ENCODE measurements at regions not wholly inside any gene's neighbourhood (a gene's known extent, or its start where the extent isn't known, plus 50 kb on each side); places are given as distances from the start of the nearest gene placed in this dataset.
"Not testable (repeated sequence)": the region's sequence is repeated elsewhere in the genome, so short reads cannot be mapped to it uniquely, and the experiment has no call there.

- no peak for DNase-seq
Measured at GRCh38 chr5:124538931-124539330, 207.5 kb downstream of the ZNF608 start.

GRCh38 chr5:124538191-124538590 lies 208.2 kb downstream of the ZNF608 start:
- no peak for DNase-seq

DNA sequence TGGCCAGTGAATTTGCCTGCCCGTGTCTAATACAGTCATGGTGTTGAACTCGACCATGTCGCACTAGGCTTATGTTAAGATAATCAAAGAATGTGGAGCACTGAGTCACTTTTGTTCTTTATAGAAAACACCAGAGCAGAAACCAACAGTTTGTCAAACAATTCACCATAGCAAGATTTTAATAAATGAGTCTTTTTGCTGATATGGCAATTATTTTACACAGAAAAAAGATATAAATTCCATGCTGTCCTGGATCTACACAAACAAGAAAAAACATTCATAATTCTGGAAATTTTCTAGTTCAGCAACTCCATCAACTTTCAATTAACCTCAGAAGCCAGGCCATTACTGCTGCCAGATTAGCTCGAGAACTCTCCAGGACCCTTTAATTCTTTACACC lies 208.9 kb downstream of the ZNF608 start:
- DNase-seq = no peak

GRCh38 chr5:124537107-124537506 lies 209.3 kb downstream of the ZNF608 start:
- DNase-seq = no peak

DNA sequence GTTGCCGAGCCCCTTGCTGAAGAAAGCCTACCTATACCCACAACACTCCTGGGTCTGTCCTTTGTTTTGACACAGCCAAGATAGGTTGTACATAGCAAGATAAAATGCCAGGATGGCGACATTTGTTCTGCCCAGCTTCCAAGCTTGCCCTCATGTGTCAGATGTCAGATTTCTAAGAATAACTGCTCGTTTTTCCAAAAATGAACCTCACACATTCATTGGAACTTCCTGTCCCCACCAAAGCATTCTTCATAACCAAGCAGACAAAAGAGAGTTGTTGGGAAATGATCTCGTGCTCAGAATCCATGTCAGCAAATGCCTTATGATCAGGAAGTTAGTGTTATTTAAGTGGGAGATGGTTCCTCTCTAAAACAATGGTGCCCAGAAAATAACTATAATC lies 210.1 kb downstream of the ZNF608 start:
- no peak for DNase-seq

GRCh38 chr5:124530916-124531315 lies 215.5 kb downstream of the ZNF608 start:
- DNase-seq = no peak

DNA sequence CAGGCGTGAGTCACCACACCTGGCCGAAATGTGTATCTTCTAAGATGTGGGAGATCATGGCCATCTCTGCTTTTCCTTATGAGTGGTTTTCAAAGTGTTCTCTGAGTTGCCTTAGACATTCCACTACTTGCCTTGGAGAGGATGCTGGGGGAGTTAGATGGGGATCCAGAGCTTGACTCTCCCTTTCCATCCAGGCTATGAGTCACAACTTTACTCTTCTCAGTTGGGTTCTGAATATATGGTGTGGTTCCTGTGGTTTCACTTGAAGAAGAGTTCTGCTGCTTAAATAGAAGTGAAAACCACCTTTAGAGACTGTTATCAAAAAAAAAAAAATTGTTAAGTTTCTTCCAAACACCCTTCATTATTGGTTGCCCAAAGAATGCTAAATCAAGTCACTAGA lies 217.6 kb downstream of the ZNF608 start:
- DNase-seq = no peak

GRCh38 chr5:124527220-124527991 lies 219.0 kb downstream of the ZNF608 start:
- DNase-seq = no peak

DNA sequence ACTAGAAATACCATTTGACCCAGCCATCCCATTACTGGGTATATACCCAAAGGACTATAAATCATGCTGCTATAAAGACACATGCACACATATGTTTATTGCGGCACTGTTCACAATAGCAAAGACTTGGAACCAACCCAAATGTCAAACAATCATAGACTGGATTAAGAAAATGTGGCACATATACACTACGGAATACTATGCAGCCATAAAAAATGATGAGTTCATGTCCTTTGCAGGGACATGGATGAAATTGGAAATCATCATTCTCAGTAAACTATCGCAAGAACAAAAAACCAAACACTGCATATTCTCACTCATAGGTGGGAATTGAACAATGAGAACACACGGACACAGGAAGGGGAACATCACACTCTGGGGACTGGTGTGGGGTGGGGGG lies 220.4 kb downstream of the ZNF608 start:
- DNase-seq = not testable (repeated sequence)

DNA sequence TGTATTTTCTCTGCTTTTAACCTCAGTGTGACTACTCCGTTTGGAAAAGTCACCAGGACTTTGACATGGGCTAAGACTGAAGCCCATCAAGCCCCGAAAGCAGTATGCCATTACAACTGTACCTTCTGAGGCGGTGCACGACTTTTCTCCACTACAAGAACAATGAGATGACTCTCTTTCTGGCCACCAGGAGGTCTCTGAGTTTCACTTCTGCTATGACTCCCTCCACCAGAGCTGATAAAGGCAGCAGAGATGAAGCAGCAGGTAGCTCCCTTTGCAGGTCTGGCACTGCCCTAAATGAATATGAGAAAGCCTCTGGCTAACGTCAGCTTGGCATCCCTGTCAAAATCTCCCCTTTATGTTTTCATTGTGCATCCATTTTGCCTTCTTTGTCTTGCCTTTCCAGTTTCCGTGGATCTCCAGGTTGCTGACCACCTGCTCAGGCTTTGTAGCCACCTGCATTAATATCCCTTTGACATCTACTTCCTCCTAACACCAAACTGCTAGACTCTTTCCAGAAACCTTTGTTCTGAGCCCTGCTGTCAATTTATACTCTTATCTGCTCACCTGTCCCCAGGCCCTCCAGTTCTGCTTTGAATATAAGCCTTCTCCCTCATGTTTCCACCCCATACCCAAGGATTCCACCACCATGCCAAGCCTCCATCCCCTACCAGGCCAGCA lies 221.7 kb downstream of the ZNF608 start:
- no peak for DNase-seq

DNA sequence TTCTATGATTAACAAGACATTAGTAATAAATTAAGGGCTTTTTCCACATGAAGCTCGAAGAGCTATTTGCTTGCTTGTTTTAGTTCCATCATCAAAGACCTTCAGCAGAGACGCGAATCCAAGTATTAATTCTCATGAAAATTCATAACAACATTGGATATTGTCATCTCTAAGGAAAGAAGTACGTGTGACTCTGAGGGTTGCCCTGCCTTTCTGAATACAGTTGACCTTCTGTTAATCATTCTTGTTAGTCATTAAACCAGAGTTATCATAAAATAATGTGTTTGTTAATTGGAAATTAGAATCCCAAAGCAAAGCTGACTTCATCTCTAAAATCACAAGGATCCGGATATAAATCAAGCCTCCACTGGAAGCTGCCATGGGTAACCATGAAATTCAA lies 222.5 kb downstream of the ZNF608 start:
- DNase-seq = no peak

- DNase-seq = no peak
Measured at GRCh38 chr5:124522992-124523391, 223.4 kb downstream of the ZNF608 start.

GRCh38 chr5:124521461-124522230 lies 224.8 kb downstream of the ZNF608 start:
- no peak for DNase-seq

GRCh38 chr5:124519396-124519795 lies 227.0 kb downstream of the ZNF608 start:
- DNase-seq = peak; percentile 56

DNA sequence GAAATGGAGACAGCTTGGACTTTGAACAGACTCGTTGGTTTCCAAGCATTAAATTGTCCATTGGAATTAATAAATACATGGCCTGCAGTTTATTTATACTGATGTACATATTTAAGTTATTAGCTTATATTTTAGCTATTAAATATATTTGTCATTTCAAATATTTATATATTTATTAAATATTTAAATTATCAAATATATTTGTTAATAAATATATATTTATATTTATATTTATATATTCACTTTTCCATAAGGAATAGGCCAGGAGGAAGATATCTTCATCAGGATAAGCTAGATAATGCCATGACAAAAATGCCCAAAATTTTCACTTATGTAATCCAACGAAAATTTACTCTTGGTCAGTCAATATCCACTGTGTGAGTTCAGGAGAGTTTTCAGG lies 229.9 kb downstream of the ZNF608 start:
- no peak for DNase-seq

DNA sequence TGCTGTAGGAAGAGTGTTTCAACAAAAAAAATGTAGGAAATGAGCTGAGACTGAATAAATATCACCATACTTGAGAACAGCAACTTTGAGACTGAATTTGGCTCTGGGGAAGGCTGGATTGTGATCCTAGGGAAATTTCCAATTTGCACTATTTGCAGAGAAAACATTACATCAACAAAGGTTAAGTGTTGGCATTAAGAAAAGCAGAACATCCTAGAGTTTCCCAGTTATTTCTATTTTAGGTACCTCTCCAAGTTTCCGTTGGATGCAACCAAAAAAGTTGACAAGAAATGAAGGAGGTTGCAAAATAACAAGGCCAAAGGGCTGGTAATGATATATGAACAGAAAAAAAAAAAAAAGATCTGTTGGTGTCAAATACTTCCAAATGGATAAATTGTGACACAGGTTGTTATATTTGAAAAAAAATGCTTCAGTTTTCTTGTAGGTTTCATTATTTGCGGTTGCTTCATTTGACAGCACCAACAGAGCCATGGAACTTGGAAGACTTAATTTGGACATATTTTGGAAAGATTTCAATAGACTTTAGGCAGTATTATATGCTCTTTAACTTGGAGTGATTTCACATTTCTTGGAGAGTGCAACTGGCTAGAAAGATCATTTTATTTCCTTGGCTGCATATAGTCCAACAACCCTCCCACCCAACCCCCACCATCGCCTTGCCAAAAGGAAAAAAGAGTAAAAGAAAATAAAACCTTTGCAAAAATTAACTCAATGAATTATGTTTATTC lies 230.8 kb downstream of the ZNF608 start:
- DNase-seq = no peak

DNA sequence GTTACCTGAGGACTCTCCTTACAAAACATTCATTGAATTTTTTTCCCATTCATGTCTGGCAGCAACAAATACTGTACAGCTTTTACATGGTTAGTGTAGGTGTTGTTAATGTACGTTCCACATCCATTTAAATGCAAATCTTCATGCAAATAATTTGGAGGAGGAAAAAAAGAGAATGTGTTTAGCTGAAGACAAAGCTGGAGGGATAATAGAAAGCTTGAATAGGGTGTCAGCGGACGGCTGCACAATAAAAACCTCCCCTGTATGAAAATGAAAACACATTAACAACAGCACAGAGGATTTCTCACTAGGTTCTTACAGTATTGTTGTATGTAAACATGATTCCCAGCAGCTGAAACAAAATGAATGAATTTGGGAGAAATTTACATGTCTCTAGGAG lies 231.5 kb downstream of the ZNF608 start:
- DNase-seq = no peak

- DNase-seq = no peak
Measured at GRCh38 chr5:124512952-124513632, 233.3 kb downstream of the ZNF608 start.

- DNase-seq = no peak
Measured at GRCh38 chr5:124512236-124512635, 234.2 kb downstream of the ZNF608 start.

- no peak for DNase-seq
Measured at GRCh38 chr5:124511791-124512190, 234.6 kb downstream of the ZNF608 start.

DNA sequence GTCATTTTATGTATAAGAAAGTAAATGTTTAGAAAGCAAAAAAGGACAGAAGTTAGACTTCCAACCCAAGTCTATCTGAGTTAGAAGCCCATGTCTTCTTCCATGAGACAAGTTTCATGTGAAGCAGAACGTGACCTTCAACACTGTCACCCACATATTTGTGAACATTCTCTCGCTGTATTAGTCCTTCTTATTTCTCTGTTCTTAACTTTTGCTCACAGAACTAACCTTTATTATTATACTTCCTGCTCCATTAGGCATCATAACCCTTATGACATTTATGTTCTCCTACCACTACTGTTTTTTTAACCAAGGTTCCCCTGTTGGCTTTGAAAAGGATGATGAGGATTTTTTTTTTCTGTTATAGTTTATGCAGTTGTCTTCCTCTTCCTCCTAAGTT lies 238.8 kb downstream of the ZNF608 start:
- DNase-seq = no peak
